Hepatocyte (in vitro differentiated cells): ENCODE measurements at regions not wholly inside any gene's neighbourhood (a gene's known extent, or its start where the extent isn't known, plus 50 kb on each side); places are given as distances from the start of the nearest gene placed in this dataset.

ENCODE experiments used
- DNase-seq: peaks from one replicate; pipeline ENCODE4 v3.0.0-alpha.2; 2016; ENCODE audit warnings: low spot score
- H2AFZ ChIP-seq: fragments of 200-600 bp; sonication (generic); 2 replicates; pipeline ENCODE4 v1.6.0; 2016; ENCODE audit warnings: antibody characterized with exemption, mild to moderate bottlenecking
- H3K27ac ChIP-seq: fragments of 200-600 bp; sonication (generic); 2 replicates; pipeline ENCODE4 v1.5.1; 2016; ENCODE audit warnings: mild to moderate bottlenecking
- H3K27me3 ChIP-seq: fragments of 200-600 bp; sonication (generic); 2 replicates; pipeline ENCODE4 v1.6.1; 2016
- H3K36me3 ChIP-seq: fragments of 200-600 bp; sonication (generic); replicated peaks from 2 replicates; pipeline ENCODE4 v1.5.1; 2016; ENCODE audit warnings: low read depth; ENCODE audit not compliant: insufficient read depth
- H3K4me1 ChIP-seq: fragments of 200-600 bp; sonication (generic); 2 replicates; pipeline ENCODE4 v1.5.1; 2016; ENCODE audit warnings: mild to moderate bottlenecking, moderate library complexity; ENCODE audit not compliant: insufficient read depth
- H3K4me2 ChIP-seq: fragments of 200-600 bp; sonication (generic); 2 replicates; pipeline ENCODE4 v1.6.0; 2016
- H3K4me3 ChIP-seq: fragments of 200-600 bp; sonication (generic); 2 replicates; pipeline ENCODE4 v1.5.1; 2016; ENCODE audit warnings: mild to moderate bottlenecking
- H3K79me2 ChIP-seq: fragments of 200-600 bp; sonication (generic); 2 replicates; pipeline ENCODE4 v1.6.0; 2017; ENCODE audit warnings: mild to moderate bottlenecking
- H3K9me2 ChIP-seq: fragments of 200-600 bp; sonication (generic); replicated peaks from 2 replicates; pipeline ENCODE4 v1.6.0; 2017; ENCODE audit warnings: mild to moderate bottlenecking; ENCODE audit not compliant: insufficient read depth
- H3K9me3 ChIP-seq: fragments of 200-600 bp; sonication (generic); 2 replicates; pipeline ENCODE4 v1.5.1; 2016; ENCODE audit warnings: low read depth, mild to moderate bottlenecking
- H4K20me1 ChIP-seq: fragments of 200-600 bp; sonication (generic); 2 replicates; pipeline ENCODE4 v1.6.0; 2016; ENCODE audit warnings: mild to moderate bottlenecking; ENCODE audit not compliant: insufficient read depth, poor library complexity, severe bottlenecking
- EZH2 ChIP-seq: fragments of 200-600 bp; sonication (generic); IDR thresholded peaks from 2 replicates; pipeline ENCODE4 v1.6.1; 2016; ENCODE audit warnings: antibody characterized with exemption, mild to moderate bottlenecking, borderline replicate concordance
- EZH2phosphoT487 ChIP-seq: fragments of 200-600 bp; sonication (generic); IDR thresholded peaks from one replicate; pipeline ENCODE4 v1.6.1; 2018; ENCODE audit warnings: antibody characterized with exemption, mild to moderate bottlenecking, low read depth, moderate library complexity; ENCODE audit not compliant: unreplicated experiment, severe bottlenecking
- WGBS: methylation state at CpG from one replicate; pipeline ENCODE4 v1.1.6; 2016; ENCODE audit warnings: low lambda C conversion rate; ENCODE audit errors: missing lambda C conversion rate; 5-methylcytosine and 5-hydroxymethylcytosine counted together
- TF ChIP-seq, protein P1 (sequence below): fragments of 200-600 bp; sonication (generic); IDR thresholded peaks from 2 replicates; pipeline ENCODE4 v1.5.1; 2016; ENCODE audit warnings: antibody characterized with exemption, mild to moderate bottlenecking; ENCODE audit not compliant: poor library complexity

DNA sequence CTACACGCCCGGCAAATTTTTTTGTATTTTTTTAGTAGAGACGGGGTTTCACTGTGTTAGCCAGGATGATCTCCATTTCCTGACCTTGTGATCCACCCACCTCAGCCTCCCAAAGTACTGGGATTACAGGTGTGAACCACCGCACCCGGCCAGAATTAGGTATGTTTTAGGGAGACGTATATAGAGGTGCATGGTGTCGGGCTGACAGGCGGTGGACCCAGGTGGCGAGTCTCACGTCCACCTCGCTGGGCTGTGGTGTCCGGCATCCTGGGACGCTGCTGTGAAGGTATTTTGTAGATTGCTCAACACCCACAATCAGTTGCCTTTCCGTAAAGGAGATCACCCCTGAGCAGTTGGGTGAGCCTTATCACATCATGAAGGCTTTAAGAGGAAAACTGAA, 728.6 kb downstream of the BRD1 start:
- Histone ChIP-seq H3K36me3 (no peaks in the 10 kb centered on the region), H3K4me3 (no peak overlapping the region), H3K4me1 (no peaks in the 10 kb centered on the region), H3K9me3 (no peaks in the 10 kb centered on the region), H3K9me2 (no peaks in the 10 kb centered on the region), H2AFZ (no peak overlapping the region), H3K27me3 (no peaks in the 10 kb centered on the region), H3K4me2 (no peak overlapping the region), H4K20me1 (no peaks in the 10 kb centered on the region), H3K27ac (no peak overlapping the region), H3K79me2 (no peaks in the 10 kb centered on the region)
- WGBS: 89% methylated on average over 14 of the region's 14 CpGs
- TF ChIP-seq EZH2 (no peak), EZH2phosphoT487 (no peak)
- TF ChIP-seq, protein P1, sequence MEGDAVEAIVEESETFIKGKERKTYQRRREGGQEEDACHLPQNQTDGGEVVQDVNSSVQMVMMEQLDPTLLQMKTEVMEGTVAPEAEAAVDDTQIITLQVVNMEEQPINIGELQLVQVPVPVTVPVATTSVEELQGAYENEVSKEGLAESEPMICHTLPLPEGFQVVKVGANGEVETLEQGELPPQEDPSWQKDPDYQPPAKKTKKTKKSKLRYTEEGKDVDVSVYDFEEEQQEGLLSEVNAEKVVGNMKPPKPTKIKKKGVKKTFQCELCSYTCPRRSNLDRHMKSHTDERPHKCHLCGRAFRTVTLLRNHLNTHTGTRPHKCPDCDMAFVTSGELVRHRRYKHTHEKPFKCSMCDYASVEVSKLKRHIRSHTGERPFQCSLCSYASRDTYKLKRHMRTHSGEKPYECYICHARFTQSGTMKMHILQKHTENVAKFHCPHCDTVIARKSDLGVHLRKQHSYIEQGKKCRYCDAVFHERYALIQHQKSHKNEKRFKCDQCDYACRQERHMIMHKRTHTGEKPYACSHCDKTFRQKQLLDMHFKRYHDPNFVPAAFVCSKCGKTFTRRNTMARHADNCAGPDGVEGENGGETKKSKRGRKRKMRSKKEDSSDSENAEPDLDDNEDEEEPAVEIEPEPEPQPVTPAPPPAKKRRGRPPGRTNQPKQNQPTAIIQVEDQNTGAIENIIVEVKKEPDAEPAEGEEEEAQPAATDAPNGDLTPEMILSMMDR: no peak
- DNase-seq: no peak

DNA sequence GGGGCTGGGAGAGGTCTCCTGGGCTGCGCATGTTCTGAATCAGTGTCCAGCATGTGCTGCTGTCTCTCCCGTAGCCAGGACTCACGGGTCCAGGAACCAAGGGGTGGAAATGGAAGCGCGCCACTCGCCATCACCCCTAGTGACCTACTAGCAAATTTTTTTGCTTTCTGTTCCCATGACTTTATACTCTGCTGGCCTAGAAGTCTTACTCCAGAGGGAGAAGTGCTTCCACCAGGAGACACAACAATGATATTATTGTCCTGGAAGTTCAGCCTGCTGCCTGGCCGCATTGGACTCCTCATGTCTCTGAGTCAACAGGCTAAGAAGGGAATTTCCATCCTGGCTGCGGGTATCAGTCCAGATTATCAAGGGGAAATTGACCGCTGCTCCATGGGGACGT, 729.7 kb downstream of the BRD1 start:
- no peak overlapping the region for H2AFZ ChIP-seq
- no peaks in the 10 kb centered on the region for H3K9me3 ChIP-seq
- 94% methylated on average over 10 of the region's 10 CpGs for WGBS
- H3K27ac ChIP-seq: no peak overlapping the region
- H4K20me1 ChIP-seq: no peaks in the 10 kb centered on the region
- no peak overlapping the region for H3K4me2 ChIP-seq
- no peaks in the 10 kb centered on the region for H3K27me3 ChIP-seq
- no peaks in the 10 kb centered on the region for H3K4me1 ChIP-seq
- H3K9me2 ChIP-seq: no peaks in the 10 kb centered on the region
- H3K4me3 ChIP-seq: no peak overlapping the region
- no peaks in the 10 kb centered on the region for H3K36me3 ChIP-seq
- DNase-seq: no peak
- H3K79me2 ChIP-seq: no peaks in the 10 kb centered on the region
- TF ChIP-seq EZH2 (no peak), EZH2phosphoT487 (no peak)
- TF ChIP-seq, protein P1: no peak

DNA sequence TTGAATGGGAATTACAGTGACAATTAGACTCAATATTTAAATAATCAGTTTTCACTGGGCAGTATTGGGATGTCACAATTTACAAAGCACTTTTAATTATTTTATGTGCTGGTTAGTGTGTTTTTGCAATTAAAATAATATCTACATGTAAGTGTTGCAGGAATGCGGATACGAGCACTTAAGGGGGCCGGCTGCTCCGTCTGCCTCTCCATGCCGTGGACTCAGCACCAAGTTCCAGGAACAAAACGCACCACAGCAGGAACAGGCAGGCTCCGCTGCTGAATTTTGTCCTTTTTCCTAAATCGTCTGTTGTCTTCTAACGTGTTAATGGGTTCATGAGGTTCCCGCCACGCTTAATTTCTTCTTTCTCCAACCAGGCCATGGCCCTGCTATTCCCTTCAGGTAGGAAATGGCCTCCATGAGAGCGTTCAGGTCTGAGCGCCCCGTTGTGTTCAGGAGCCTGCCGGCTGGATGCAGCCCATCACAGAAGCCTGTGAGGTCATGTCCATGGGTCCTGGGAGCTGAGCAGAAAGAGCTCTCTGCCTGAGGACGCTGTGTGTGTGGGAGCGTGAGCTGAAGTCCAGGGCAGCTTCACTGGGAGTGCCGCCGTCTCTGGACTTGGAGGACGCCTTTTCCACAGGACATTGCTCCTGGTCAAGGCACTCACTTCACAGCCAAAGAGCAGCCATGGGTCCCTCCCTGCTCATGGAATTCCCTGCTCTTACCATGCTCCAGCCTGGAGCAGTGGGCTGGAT, 730.3 kb downstream of the BRD1 start:
- TF ChIP-seq EZH2phosphoT487 (no peak), EZH2 (no peak)
- TF ChIP-seq, protein P1: no peak
- H3K79me2 ChIP-seq: no peaks in the 10 kb centered on the region
- H3K27ac ChIP-seq: no peak overlapping the region
- no peaks in the 10 kb centered on the region for H3K9me2 ChIP-seq
- H3K27me3 ChIP-seq: no peaks in the 10 kb centered on the region
- 90% methylated on average over 20 of the region's 20 CpGs for WGBS
- DNase-seq: no peak
- no peak overlapping the region for H3K4me3 ChIP-seq
- no peaks in the 10 kb centered on the region for H4K20me1 ChIP-seq
- no peaks in the 10 kb centered on the region for H3K9me3 ChIP-seq
- no peaks in the 10 kb centered on the region for H3K4me1 ChIP-seq
- H3K36me3 ChIP-seq: no peaks in the 10 kb centered on the region
- no peak overlapping the region for H2AFZ ChIP-seq
- H3K4me2 ChIP-seq: no peak overlapping the region
